Fibroblast of mammary gland (primary cell): ENCODE measurements at regions not wholly inside any gene's neighbourhood (a gene's known extent, or its start where the extent isn't known, plus 50 kb on each side); places are given as distances from the start of the nearest gene placed in this dataset.

Experiments used
- DNase-seq: peaks from one replicate; pipeline ENCODE4 v3.0.0-alpha.2; 2010; ENCODE audit warnings: low read depth
- H3K4me3 ChIP-seq: 2 replicates; pipeline ENCODE4 v1.5.1; 2011; ENCODE audit warnings: low read depth, mild to moderate bottlenecking, low read length, moderate library complexity; ENCODE audit not compliant: control insufficient read depth
- CTCF ChIP-seq: conservative IDR thresholded peaks from 2 replicates; pipeline ENCODE4 v1.5.1; 2011; ENCODE audit warnings: low read depth, low read length, inconsistent platforms; ENCODE audit not compliant: control insufficient read depth, insufficient read depth

GRCh38 chr11:111179184-111179910, 66.2 kb upstream of the POU2AF2 start:
- H3K4me3 ChIP-seq, result no peak overlapping the region
- DNase-seq, result no peak
- TF ChIP-seq CTCF, result no peak

GRCh38 chr11:111177037-111177871, 68.3 kb upstream of the POU2AF2 start:
- TF ChIP-seq CTCF, result no peak
- DNase-seq, result no peak
- no peak overlapping the region for H3K4me3 ChIP-seq

- TF ChIP-seq CTCF, result no peak
- no peak overlapping the region for H3K4me3 ChIP-seq
- no peak for DNase-seq
Measured at GRCh38 chr11:111176603-111177002, 68.9 kb upstream of the POU2AF2 start.

GRCh38 chr11:111173221-111173620, 72.3 kb upstream of the POU2AF2 start:
- no peak overlapping the region for H3K4me3 ChIP-seq
- TF ChIP-seq CTCF, result no peak
- DNase-seq, result no peak

GRCh38 chr11:111172321-111172862, 73.1 kb upstream of the POU2AF2 start:
- no peak overlapping the region for H3K4me3 ChIP-seq
- no peak for TF ChIP-seq CTCF
- DNase-seq, result no peak

- no peak for TF ChIP-seq CTCF
- no peak for DNase-seq
- no peak overlapping the region for H3K4me3 ChIP-seq
Measured at GRCh38 chr11:111170761-111171379, 74.7 kb upstream of the POU2AF2 start.
